Embryonic facial prominence (tissue), 1 donor: ENCODE measurements at regions not wholly inside any gene's neighbourhood (a gene's known extent, or its start where the extent isn't known, plus 50 kb on each side); places are given as distances from the start of the nearest gene placed in this dataset.
"Not testable (repeated sequence)": the region's sequence is repeated elsewhere in the genome, so short reads cannot be mapped to it uniquely, and the experiment has no call there.

Experiments
- DNase-seq: peaks from one replicate; pipeline ENCODE4 v3.0.0-alpha.2; 2016; ENCODE audit errors: extremely low spot score

DNA sequence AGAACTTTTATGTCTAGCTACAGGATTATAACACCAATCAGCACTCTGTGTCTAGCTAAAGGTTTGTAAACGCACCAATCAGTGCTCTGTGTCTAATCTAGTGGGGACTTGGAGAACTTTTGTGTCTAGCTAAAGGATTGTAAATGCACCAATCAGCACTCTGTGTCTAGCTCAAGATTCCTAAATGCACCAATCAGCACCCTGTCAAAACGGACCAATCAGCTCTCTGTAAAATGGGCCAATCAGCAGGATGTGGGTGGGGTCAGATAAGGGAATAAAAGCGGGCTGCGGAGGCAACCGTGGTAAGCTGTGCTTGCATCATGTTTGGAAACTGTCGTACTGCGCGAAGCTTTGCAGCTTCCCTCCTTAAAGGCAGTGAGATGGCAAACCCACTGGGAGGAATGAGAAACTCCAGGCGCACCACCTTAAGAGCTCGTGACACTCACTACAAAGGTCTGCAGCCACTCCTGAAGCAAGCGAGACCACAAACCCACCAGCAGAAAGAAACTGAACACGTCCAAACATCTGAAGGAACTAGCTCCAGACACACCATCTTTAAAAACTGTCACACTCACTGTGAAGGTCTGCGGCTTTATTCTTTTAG lies 112.1 kb upstream of the DUSP22 start:
- DNase-seq: not testable (repeated sequence)

GRCh38 chr6:181049-181654 lies 111.1 kb upstream of the DUSP22 start:
- DNase-seq: no peak

- DNase-seq: no peak
These were observed 108.6 kb upstream of the DUSP22 start for GRCh38 chr6:183668-184067.

DNA sequence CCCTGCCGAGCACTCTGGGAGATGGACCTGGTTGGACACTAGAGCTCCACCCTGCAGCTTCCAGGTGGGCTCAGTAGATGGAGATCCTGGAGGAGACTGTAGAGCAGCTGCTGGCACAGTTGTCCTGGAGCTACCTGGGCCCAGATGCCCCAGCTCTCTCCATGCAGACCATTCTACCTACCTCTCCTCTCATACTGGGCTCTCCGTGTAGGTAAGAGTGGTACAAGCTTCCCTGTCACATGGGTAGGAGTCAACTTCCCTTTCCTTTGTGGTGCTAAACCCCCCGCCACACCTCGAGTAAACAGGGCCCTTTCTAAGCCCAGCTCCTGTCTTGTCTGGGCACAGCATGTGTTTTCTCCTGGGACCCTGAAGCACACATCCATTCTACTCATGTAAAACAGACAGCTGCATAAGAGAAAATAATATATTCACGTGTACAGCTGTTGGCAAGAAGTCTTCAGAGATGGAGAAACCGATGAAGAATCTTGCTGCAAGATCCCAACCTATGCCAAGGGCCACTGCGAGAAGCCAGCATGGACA lies 108.1 kb upstream of the DUSP22 start:
- DNase-seq: no peak

GRCh38 chr6:186340-186965 lies 105.8 kb upstream of the DUSP22 start:
- no peak for DNase-seq

DNA sequence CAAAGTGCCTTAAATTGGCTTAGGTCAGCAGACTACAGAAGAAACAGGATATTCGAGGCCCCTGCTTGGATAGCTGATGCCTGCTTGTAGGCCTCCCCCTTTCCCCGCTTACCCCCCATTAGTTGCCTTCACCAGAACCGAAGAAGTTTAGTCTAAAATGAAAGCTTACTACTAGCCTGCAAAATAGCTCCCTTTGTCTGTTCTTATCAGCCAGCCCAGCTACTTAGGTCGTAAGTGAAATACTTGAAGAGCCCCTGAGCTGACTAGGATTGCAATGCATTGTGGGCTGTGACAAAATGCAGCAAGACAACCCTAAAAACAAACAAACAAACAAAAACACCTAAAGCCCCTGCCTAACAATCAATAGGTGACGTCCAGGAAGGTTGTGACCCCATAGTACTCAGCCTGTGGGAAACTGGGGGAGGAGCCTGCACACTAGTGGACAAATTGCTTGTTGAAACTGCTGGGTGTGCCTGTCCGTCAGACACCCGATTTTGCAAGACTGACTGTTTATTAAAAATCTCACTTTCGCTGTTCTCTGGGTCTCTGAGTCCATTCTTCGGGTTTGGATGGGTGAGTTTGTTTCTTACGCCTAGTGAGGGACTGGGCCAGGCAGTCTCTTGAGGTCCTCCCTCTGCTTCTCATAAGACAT lies 105.0 kb upstream of the DUSP22 start:
- no peak for DNase-seq

DNA sequence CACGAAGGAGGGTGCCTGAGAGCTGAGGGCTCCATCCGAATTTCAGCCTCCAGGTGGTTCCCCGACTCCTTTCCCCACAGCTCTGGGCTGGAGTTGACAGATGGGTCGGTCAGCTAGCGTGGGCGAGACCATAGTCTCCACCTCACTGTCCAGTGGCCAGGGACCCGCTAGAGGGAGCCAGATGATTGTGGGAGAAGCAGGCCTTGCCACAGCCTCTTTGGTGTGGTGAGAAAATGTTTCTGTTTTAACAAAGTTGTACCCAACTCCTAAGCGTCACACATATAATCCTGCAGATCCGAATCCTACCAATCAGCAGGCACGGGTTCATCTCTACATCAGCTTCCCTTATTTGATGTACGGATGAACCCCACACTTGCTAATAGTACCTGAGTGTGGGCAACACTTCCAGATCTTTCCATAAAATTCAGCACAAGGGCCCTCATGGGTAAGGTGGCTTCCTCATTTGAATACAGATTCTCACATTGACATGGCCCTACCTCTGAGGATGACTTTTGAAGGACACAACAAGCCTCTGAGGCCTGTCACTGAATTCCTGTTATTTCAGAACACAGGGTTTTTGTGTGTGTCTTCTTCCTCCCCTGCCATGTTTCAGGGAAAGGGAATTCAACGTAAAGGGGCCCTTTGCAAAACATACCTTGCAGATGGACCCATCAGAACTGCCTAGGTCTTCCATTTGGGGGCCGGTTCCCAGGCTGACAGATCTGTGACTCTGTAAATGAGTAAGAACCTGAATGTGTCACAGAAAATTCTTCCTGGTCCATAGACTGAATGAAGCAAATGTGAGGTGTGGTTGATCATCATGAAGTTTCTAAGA lies 103.2 kb upstream of the DUSP22 start:
- DNase-seq: peak; percentile 20

- no peak for DNase-seq
These were observed 102.6 kb upstream of the DUSP22 start for GRCh38 chr6:189676-190075.

GRCh38 chr6:190596-191395 lies 101.5 kb upstream of the DUSP22 start:
- DNase-seq: no peak

DNA sequence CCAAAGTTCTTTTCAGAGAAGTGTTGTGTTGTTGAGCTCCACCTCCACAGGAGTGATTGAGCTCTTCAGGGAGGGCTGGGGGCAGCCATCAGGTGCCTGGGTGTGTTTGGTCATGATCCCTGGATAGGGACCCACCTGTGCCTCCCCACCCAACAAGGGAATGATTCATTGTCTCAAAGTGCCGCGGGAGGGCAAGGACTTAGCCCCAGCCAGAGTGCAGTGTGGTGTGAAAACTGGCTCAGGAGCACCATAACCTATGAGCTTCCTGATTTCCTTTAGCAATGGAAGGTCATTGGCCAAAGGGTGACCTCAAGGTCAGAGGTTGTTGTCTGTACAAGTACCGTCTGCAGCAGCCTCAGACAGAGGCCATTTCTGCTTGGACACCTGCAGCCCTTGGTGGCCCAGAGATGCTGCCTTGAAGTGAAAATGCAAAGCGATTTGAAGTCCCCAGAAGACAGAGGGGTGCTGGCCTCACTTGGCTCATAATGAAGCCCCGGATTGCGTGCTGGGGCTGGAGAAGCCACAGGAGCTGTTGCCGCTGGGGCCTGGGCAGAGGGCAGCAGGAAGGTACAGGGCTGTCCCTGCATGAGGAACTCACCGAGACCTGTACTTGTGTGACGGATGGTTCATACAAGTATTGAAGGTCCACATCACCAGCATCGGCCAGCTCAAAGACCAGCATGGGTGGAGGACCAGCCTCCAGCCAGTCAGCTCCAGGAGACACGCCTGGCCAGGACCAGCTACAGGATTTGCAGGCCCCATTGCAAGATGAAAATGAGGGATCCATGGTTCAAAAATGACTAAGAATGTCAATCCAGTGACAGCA lies 100.6 kb upstream of the DUSP22 start:
- DNase-seq: no peak

- DNase-seq: no peak
These were observed 100.0 kb upstream of the DUSP22 start for GRCh38 chr6:192313-192664.

- no peak for DNase-seq
These were observed 99.1 kb upstream of the DUSP22 start for GRCh38 chr6:193180-193579.

DNA sequence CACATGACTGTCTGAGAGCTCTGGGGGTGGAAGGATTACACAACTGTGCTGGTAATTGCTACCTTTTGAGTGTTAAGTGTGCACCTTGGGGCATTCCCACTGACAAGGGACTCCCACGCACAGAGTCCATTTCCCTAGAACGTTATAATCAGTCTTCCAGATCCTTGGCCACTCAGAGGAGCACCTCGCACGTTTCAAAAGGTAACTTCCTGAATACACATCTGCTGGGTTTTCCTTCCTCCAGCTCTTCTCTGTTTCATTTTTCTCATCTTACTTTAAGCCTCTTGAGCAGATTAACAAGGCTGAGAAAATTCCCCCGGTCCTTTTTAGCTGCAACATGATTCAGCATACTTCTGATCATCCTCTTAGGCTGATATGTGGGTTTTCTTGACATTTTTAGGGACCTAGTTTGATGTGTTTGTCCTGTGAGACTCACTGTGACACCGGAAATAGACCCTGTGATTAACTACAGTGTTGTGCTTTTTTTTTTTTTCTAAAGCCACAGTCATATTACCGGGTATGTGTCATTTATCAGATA lies 98.4 kb upstream of the DUSP22 start:
- no peak for DNase-seq

DNA sequence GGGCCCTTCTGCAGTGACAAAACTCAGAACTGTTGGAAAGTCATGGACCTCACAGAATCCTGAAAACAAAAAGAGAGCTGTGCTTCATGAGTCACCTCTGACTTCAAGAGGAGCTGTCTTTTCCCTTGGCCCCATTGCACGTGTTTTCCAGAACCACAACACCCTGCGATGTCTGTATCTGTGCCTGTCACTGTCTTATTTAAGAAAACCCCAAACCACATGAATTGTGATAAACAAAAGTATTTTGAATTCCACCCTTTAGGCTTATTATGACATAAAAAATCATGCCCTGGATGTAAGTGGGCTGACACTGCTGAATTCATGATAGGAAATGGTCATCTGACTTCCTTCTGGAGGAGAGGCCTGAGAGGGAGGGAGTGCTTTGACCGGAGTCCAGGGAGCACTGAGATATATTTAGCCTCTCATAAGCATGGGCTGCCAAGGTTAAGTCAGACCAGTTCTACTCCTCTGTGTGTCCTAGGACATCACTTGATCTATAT lies 96.4 kb upstream of the DUSP22 start:
- no peak for DNase-seq

- DNase-seq: no peak
These were observed 95.7 kb upstream of the DUSP22 start for GRCh38 chr6:196543-196942.

- no peak for DNase-seq
These were observed 88.6 kb upstream of the DUSP22 start for GRCh38 chr6:203661-204060.

DNA sequence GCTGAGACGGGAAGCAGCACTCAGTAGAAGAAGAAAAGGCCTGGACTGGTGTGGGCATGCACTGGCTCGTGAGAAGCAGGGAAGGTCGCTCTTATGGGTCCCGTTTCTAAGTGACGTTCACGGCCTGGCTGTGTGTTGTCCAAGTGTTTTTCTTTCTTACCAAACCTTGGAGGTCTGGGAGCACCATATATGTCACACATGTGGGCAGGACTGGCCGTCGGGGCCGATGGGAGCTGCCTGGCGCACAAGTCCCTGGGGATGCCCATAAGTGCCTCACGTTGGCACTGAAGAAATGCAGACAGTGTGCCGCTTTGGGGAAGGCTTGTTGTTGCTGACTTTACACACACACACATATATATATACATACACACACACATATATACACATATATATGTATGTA lies 86.0 kb upstream of the DUSP22 start:
- DNase-seq: no peak

DNA sequence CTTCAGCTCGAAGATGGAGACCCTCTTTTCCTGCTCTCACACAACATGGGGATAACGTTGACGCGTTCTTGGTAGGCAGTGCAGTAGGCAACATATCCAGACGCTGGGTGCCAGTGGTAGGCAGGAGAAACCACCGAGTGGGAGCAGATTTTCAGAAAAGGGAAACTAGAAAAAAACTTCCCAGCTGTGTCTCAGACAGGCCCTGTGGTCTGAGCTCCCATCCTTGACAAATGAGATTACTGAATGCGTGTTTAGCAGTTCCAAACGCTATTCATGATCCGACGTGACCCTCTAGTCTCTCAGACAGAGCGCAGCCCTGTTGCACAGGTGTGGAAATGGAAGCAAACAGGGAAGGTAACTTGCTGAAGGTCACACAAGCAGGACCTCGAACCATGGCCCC lies 83.9 kb upstream of the DUSP22 start:
- DNase-seq: no peak

DNA sequence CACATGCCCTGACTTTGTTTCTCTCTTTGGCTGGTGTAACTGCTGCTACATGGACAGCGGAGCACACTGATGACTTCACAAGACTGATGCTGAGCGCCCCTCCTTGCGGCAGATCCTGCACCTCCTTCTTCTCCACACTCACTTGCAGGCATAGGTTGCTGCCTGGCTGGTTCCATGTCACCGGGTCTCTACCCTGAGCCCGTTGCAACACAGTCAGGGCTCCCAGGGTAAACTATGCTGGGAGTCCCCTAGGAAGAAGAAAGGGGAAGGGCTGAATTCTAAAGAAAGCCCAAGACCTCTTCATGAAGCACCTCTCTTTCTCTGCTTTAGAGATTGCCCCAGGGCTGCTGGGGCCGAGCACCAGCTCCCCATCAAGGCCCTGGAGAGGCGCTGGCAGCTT lies 83.3 kb upstream of the DUSP22 start:
- DNase-seq: no peak
